NCI-H2107 treated with DMSO at 0.1 percent for 48 hours (cell line): ENCODE measurements at regions not wholly inside any gene's neighbourhood (a gene's known extent, or its start where the extent isn't known, plus 50 kb on each side); places are given as distances from the start of the nearest gene placed in this dataset.

Experiments used
- DNase-seq: peaks from one replicate; lab custom pipeline; 2025; ENCODE audit not compliant: unreplicated experiment; lab: John Stamatoyannopoulos, UW

- no peak for DNase-seq
These were observed 217.5 kb upstream of the RIOK2 start for GRCh38 chr5:97400537-97400936.

GRCh38 chr5:97405941-97406340 lies 222.9 kb upstream of the RIOK2 start:
- no peak for DNase-seq

- DNase-seq = no peak
These were observed 224.1 kb upstream of the RIOK2 start for GRCh38 chr5:97406946-97407676.

- no peak for DNase-seq
These were observed 225.3 kb upstream of the RIOK2 start for GRCh38 chr5:97408331-97408730.

DNA sequence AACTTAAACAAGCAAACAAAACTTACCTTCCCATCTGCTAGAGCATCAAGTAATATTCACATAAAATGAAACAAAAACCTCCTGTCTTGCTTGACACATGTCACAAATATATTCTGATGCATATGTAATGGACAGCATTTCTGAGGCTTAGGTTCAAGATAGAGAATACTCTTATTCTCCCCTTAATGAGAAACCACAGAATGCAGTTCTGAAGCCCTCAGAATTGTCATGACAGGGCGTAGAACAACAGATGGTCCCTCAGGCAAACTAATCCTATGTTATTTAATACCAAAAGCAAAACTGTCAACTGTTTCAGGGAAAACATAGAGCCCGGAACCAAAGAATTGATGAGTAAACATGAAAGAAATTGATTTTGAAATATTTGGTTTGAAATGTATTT lies 229.9 kb upstream of the RIOK2 start:
- no peak for DNase-seq

- DNase-seq = no peak
These were observed 234.9 kb upstream of the RIOK2 start for GRCh38 chr5:97417986-97418385.

DNA sequence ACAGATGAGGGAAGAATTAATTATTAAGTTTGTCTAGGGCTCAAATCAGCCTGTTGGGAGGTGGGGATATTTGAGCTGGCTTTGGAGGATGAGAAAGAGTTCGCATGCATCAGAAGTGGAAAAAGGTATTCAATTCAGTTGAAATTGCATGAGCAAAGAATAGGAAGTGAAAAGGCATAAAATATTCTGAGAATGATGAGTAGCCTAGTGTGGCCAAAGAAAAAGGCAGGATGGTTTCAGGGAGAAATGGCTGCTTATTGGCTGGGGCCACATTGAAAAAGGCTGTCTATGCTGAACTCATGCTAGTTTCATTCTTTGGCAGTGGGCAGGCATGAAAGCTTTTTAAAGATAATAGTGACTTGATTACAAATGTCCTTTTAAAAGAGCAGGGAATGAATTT lies 235.4 kb upstream of the RIOK2 start:
- no peak for DNase-seq

DNA sequence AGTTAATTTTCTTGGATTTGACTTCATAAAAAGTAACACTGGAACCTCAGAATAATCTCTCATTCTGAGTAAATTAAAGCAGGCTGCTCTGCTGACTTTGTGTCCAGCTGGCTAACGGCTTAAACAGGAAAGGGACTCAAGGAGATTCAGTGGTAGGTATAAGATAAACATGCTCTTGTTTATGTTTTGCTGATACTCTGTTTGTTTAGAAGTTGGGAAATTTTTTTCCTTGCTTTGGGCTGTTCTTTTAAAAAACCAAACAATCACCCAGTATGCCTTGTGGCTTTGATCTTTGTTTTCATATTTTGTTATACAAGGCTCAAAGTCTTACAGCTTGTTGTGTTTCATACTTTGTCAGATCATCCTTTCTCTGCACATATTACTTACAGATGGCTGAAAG lies 237.6 kb upstream of the RIOK2 start:
- no peak for DNase-seq

- DNase-seq = no peak
These were observed 239.6 kb upstream of the RIOK2 start for GRCh38 chr5:97422678-97423077.

DNA sequence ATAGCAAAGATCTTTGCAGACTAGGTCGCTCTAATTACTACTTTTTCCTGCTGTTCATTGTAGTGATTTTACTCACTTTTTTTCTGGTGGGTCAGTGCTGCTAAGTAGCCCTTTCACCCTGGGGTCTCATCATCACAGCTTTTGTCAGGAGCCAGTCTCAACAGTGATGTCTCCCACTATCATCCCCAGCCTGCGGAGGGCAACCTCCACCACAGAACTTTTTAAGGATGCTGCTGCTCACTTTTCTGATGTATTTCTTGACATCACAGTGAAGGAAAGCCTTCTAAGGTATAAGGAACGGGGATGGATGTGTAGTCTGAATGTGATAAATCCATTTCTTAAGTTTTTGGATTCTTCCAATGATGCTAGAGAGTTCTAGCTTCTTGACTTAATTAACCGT lies 242.5 kb upstream of the RIOK2 start:
- no peak for DNase-seq

DNA sequence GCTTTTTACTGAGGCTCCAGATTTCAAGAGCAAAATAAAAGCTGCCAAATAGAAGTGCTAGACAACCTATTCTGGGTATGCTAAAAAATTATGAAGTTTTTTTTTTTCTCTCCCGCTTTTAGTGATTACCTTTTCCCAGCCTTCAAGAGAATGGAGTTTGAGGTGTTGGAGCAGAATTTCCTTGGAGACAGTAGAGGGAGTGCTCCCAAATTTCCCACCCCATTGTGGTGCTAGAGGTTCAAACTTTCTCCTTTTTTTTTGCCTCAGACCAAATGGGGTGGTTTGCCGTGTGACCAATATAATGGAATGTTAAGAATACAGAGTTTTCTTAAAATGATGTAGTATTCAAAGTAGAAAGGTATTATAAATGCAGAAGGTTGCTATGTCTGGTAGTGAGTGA lies 244.2 kb upstream of the RIOK2 start:
- DNase-seq = no peak

- DNase-seq = no peak
These were observed 251.0 kb upstream of the RIOK2 start for GRCh38 chr5:97434021-97434420.

GRCh38 chr5:97436405-97436804 lies 253.4 kb upstream of the RIOK2 start:
- DNase-seq = no peak

- no peak for DNase-seq
These were observed 260.7 kb upstream of the RIOK2 start for GRCh38 chr5:97443740-97444139.

GRCh38 chr5:97449172-97449571 lies 266.1 kb upstream of the RIOK2 start:
- DNase-seq = no peak

- no peak for DNase-seq
These were observed 269.6 kb upstream of the RIOK2 start for GRCh38 chr5:97452646-97453045.

- DNase-seq = no peak
These were observed 270.2 kb upstream of the RIOK2 start for GRCh38 chr5:97453263-97453662.

DNA sequence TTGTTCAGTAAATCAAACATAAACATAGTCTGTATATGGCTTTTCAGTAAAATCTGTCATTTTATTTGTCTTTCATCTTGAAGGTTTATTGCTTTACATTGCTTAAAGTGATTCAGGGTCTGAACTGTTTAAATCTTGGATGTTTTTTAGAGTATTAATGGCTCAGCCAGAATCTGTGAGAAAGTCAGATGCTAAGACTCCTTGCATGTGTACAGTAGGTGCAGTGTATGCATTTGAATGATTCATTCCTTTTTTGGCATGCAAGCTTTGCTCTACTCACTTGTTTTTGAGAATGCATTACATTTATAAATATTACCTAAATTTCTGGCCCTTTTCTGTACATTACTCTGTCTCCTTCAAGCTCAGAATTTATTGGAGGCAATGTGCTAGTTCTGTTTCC lies 271.0 kb upstream of the RIOK2 start:
- DNase-seq = no peak

GRCh38 chr5:97455996-97456395 lies 272.9 kb upstream of the RIOK2 start:
- DNase-seq = no peak

- no peak for DNase-seq
These were observed 275.8 kb upstream of the RIOK2 start for GRCh38 chr5:97458851-97459250.

GRCh38 chr5:97471951-97472350 lies 288.9 kb upstream of the RIOK2 start:
- DNase-seq = no peak

- DNase-seq = no peak
These were observed 292.8 kb upstream of the RIOK2 start for GRCh38 chr5:97475847-97476246.

DNA sequence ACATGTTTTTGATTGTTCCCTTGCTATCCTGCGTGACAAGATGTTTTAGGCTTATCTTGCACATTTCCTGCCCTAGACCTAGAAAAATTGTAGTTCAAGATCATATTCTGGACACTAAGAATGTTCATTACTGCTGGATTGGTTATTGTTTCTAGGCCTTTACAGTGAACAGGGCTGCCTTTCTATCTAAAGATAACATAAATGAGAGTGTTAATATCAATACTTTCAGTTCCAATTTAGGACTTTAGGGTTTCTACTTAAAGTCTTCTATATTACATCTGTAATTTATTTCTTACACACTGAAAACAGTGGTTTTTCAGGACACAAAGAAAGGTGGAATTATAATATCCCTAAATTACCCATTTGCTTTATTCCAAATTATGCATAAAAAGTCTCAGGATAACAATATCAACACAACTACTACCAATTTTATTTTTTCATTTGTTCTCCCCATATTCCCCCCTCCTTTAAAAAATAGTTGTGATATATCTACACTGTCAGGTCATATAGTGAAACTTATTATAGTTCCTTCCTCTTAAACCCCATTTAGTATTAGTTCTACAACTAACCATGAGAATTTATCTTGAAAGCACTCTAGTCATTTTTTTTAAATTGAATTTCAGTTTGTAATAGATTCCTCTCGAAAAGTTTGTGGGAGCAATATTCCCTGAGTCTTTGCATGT lies 293.9 kb upstream of the RIOK2 start:
- DNase-seq = no peak
